ENCODE measurements at regions not wholly inside any gene's neighbourhood (a gene's known extent, or its start where the extent isn't known, plus 50 kb on each side); places are given as distances from the start of the nearest gene placed in this dataset.
"Not testable (repeated sequence)": the region's sequence is repeated elsewhere in the genome, so short reads cannot be mapped to it uniquely, and the experiment has no call there.

DNA sequence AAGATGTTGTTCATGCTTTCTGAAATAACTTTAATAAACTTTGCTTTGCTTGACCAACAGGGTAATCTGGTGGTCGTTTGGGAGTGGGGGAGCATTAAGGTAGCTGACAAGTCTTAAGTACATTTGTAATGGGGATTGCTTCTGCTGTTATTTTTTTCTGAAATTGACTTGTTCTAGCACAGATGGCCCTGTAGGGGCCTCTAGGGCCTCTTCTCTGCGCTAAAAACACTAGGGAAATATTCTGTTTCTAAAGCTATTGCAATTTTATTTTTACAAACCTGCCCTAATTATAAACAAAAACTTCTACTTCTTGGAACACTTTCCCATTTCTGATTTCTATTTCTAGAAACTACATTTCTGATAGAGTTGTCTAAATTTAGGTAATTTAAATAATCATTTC, 191.3 kb upstream of the KCNJ3 start:
- no peak for DNase-seq (ENCODE audit: low spot score)

DNA sequence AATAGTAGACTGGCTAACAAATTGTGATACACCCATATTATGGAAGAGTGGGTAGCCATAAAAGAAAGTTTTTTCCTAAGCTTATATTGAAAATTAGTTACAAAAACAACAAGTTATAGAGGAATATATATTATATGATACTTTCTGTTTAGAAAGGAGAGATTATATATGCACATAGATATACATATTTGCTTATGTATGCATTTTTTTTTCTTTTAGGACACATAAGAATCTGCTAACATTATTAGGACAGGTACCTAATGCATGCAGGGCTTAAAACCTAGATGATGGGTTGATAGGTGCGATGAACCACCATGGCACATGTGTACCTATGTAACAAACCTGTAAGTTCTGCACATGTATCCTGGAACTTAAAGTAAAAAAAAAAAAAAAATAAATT, 179.6 kb upstream of the KCNJ3 start:
- DNase-seq (ENCODE audit: low spot score): no peak

DNA sequence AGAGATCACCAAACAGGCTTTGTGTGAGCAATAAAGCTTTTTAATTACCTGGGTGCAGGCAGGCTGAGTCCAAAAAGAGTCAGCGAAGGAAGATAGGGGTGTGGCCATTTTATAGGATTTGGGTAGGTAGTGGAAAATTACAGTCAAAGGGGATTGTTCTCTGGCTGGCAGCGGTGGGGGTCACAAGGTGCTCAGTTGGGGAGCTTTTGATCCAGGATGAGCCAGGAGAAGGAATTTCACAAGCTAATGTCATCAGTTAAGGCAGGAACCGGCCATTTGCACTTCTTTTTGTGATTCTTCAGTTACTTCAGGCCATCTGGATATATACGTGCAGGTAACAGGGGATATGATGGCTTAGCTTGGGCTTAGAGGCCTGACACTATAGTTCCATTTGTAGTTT, 177.5 kb upstream of the KCNJ3 start:
- not testable (repeated sequence) for DNase-seq (ENCODE audit: low spot score)

DNA sequence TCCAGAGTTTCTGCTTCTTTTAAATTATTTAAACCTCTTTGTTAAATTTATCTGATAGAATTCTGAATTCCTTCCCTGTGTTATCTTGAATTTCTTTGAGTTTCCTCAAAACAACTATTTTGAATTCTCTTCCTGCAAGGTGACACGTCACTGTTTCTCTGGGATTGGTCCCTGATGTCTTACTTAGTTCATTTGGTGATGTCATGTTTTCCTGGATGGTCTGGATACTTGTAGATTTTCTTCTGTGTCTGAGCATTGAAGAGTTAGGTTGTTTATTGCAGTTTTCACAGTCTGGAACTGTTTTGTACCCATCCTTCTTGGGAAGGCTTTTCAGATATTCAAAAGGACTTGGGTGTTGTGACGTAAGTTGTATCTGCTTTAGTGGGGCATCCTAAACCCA, 172.3 kb upstream of the KCNJ3 start:
- no peak for DNase-seq (ENCODE audit: low spot score)

DNA sequence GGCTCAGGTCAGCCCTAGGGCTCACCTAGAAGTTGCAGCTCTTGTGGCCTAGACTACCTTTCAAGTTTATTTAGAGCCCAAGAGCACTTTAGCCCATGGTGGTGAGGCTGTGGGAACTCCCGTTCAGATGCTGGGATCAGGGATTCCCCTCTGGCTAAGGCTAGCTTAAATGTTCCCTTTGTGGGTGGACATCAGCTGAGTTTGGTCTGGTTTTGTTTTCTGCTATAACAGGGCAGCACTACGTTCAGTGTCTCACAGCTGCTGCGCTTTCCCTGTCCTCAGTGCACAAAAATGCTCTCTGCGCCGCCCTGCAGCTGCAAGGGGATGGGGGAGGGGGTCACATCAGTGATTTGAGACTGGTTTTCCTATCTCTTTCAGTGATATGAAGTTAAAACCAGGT, 170.5 kb upstream of the KCNJ3 start:
- DNase-seq (ENCODE audit: low spot score): no peak

DNA sequence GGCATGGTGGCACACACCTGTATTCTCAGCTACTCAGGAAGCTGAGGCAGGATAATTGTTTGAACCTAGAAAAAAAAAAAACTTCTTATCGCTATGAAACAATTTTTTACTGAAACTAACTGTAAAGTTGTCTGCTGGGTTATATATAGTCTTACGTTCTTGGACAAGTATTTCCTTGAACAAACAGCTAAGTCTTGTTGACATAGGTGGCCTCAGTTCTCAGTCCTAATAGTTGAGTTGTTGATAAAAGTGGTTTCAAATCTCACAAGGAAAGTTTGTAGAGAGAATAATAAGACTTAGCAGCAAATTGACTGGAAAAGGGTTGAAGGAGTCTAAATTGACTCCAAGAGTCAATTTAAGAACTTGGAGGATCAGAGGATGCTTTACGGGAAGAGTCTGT, 166.5 kb upstream of the KCNJ3 start:
- DNase-seq (ENCODE audit: low spot score): no peak

DNA sequence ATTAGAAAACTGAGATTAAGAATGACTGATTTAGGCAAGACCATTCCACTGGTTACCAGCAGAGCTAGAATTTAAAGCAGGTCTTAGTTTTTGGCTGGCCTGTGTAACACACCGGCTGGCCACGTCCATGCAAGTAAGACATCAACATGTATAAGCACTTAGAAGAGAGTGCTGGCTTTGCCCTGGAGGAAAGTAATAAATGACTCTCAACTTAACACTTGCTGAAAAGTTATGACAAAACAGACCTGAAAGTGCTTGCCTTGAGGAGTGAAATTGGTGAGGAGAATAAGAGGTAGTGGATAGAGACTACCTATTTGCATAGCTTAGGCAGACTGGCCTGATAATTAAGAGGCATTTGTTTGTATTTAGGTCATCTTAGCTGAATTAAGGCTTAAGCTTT, 165.7 kb upstream of the KCNJ3 start:
- no peak for DNase-seq (ENCODE audit: low spot score)

DNA sequence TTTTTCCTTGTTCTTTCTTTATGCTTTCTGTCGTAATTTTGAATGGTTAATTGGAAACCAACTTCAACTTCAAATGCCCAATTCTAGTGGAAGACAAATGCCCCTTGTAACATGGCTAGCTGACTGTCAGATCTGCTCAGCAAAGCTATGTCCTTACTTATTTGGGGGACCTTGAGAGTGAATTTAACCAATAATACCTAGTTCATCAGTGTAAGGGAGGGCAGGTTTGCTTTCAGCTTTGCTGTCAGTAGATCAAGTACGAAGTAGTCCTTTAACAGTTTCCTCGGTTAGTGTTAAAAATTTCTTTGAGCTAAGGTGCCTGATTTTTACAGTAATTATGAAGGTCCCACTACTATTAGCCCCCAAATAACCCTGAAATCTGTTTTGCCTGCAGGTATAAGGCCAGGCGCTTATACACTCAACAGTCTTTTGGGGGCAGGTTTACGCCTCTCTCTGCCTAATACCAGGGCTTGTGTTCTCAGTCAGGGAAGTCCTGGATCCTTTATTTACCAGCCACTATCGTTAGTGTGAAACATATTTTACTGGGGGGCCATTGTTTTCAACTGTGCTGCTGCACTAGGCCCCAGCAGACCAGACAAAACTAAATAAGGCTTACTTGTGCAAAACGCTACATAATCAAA, 165.1 kb upstream of the KCNJ3 start:
- DNase-seq (ENCODE audit: low spot score): no peak

DNA sequence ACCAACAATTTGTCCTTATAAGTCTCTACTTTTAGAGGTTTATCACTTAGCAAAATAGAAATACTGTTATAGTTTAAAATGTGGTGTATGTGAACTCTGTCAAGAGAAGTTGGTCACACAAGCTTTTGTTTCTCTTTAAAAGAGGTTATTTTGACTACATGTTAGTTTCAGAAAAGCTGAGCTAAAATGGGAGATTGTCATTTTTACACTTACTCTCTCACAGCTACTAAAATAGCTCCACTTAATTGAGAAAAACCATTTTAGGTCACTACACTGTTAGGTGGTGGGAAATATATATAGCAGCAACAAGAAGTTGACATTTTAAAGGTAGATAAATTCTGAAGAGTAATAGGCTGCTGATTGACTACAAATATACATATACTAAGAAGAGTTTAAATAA, 161.5 kb upstream of the KCNJ3 start:
- no peak for DNase-seq (ENCODE audit: low spot score)

DNA sequence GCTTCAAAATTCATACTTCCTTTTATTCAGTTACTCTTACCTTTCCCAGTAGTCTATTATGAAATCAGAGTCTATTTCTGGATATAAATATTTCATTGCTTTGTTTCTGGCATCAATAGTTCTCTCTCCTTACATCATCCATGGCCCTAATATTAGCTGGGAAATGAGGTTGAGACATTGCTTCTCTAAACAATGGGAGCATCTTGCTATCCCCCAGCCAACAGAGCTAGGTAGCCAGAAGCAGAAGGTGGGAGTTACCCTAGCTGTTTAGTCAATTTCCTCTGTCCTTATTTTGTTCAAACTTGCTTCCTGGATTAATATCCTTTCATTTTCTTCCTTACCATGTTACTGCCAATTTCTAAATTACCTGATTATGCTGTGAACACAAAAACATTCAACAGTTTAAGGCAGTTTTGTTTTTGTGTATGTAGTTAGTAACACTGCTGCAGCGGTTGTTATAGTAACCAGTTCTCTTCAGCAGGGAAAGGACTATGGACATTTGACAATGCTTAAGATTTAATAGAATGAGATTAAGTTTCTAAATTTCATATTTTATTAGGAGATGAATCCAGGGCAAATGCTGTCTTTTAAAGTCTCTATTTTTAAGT, 160.5 kb upstream of the KCNJ3 start:
- DNase-seq (ENCODE audit: low spot score): no peak

DNA sequence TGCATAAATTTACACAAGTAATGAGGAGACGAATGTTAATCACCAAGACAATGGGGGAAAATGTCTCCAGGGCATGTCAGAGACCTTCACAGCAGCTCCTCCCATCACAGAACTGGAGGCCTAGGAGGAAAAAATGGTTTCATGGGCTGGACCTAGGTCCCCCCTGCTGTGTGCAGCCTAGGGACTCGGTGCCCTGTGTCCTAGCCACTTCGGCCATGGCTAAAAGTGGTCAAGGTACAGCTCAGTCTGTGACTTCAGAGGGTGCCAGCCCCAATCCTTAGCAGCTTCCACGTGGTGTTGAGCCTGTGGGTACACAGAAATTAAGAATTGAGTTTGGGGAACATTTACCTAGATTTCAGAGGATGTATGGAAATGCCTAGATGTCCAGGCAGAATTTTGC, 152.2 kb upstream of the KCNJ3 start:
- no peak for DNase-seq (ENCODE audit: low spot score)

DNA sequence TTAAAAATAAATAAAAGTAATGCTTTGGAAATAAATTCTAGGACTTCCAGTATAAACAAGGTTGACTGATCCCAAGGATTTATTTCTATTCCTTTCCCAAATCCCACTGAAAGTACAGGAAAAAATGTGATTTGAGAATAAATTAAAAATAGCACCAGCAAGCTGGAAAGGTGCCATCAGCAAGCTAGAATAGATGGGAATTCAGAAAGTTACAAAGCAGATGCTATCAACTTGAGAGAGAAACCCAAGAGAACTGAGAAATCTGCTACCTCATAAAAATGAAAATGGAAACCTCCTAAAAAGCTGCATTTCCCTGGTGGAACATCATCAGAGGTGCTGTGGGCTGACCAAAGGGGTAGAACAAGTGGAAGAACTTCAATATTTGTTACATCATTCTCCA, 148.6 kb upstream of the KCNJ3 start:
- no peak for DNase-seq (ENCODE audit: low spot score)

DNA sequence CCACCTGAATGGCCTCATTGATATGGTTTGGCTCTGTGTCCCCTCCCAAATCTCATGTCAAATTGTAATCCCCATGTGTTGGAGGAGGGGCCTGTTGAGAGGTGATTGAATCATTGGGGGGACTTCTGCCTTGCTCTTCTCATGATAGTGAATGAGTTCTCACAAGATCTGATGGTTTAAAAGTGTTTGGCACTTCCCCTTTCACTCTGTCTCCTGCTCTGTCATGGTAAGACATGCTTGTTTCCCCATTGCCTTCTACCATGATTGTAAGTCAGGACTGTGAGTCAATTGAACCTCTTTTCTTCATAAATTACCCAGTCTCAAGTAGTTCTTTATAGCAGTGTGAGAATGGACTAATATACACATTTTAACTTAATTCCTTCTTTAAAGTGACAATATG, 146.8 kb upstream of the KCNJ3 start:
- DNase-seq (ENCODE audit: low spot score): no peak

DNA sequence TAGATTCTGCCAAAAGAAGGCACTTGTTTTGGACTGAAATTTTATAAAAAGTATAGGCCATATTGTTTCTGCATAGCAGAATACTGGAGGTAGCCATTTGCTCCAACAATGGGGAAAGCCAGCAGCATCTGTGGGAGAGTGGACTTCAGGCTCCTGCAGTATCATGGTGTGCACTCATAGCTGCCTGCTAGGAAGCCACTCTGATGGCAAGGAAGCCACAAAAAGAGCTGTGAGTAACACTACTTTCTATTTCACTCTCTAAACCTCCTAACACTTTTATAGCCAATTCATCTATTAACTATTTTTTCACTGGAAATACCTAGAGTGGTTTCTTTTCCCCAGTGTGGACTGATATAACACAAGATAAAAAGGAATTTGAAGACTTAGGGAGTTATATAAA, 144.4 kb upstream of the KCNJ3 start:
- DNase-seq (ENCODE audit: low spot score): no peak

DNA sequence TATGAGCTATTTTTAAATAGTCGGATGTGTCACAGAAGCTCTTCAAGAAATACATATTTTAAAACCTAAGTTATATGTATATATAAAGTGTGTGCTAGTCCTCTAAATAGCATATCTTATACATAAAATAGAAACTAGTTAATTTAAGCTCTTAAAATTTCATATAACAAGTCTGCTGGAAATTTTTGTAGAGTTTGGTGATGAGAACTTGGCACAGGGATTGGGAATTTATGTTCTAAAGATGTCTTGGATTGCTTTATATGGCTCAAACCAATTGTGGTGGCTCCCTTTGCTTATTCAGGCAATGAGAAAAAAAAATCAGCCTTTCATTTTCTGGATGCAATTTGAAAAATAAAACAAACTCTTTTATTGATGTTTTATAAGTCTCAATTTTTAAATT, 142.8 kb upstream of the KCNJ3 start:
- DNase-seq (ENCODE audit: low spot score): no peak

DNA sequence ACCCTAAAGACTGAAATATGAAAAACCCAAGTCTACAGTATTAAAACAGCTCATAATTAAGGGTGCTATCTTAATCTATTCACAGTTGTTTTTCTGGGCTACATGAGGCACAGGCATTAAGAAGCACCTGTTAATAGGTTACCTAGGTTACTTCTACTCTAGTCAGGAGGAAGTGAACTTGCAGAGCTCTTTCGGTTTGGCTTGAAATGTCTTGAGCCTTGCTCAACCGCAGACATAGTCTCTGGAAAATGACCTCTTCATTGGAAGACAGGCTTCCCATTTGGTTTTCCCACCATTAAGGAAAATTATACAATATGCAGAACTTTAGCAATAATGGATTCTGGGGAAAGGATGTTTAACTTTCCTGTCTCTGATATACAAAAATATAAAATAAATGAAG, 142.3 kb upstream of the KCNJ3 start:
- DNase-seq (ENCODE audit: low spot score): no peak

DNA sequence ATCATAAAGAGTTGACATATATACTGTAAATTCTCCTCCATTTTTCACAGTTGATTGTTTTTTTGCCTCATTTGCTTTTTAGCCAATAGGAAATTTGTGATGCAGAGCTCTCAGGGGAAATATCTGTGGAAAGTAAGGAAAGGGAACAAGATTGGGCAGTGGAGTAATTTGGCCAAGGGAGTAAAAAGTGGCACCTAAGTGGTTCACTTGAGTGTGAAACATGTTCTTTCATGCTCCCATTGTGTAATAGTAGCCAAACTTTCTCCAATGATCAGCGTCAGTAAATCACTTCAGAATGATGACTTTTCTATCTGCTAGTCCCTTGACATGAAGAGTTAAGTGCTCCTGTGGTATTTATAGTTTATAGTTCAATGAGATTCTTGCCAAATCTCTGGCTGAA, 141.9 kb upstream of the KCNJ3 start:
- no peak for DNase-seq (ENCODE audit: low spot score)

DNA sequence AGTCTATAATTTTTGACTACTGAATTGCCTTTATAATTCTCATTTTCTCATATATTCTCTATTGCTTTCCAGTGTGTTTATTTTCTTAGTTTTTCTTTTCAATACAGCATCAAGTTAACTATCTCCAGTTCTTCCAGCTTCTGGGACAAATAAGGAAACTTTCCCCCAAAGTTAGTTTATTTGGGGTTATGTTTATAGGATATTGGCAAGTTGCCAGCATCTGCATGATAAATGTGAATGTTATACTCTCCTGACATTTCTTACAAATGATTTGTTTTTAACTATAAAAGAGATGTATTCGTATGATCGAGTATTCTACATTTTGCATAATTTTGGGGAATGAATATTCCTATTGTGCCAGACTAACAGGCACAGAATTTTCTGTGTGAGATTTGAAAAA, 140.6 kb upstream of the KCNJ3 start:
- no peak for DNase-seq (ENCODE audit: low spot score)

DNA sequence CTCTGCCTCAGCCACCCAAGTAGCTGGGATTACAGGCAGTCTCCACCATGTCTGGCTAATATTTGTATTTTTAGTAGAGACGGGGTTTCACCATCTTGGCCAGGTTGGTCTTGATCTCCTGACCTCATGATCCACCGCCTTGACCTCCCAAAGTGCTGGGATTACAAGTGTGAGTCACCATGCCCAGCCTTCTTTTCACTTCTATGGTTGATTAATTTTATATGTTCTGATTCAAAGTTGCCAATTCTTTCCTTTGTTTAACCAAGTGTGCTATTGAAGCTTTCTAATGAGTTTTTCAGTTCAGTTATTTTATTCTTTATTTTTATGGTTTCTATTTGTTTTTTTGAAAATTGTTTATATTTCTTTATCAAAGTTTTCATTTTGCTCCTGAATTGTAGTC, 133.1 kb upstream of the KCNJ3 start:
- DNase-seq (ENCODE audit: low spot score): no peak

DNA sequence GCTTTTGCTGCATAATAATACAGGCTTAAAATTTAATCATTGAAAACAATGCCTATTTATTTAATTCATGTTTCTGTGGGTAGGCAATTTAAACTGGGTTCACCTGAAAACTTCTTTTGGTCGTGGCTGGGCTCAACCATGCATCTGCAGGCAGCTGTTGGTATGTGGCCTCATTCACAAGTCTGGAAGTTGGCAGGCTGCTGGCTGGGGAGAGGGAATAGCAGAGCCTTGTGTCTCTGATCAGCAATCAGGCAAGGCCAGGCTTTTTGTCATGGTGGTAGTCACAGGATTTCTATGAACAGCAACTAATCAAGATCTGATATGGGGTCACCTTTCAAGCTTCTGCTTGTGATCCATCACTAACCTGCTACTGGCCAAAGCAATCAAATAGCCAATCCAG, 130.1 kb upstream of the KCNJ3 start:
- no peak for DNase-seq (ENCODE audit: low spot score)

DNA sequence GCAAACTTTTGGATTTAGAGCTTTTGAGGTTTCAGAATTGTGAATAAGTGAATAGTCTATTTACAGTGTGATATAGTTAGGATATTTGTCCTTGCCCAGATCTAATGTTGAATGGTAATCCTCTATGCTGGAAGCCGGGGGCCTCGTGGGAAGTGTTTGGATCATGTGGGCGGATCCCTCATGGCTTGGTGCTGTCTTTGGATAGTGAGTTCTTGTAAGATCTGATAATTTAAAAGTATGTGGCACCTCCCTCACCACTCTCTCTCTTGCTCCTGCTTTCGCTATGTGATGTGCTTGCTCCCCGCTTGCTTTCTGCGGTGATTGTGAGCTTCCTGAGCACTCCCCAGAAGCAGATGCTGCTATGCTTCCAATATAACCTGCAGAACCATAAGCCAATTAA, 128.0 kb upstream of the KCNJ3 start:
- DNase-seq (ENCODE audit: low spot score): no peak

DNA sequence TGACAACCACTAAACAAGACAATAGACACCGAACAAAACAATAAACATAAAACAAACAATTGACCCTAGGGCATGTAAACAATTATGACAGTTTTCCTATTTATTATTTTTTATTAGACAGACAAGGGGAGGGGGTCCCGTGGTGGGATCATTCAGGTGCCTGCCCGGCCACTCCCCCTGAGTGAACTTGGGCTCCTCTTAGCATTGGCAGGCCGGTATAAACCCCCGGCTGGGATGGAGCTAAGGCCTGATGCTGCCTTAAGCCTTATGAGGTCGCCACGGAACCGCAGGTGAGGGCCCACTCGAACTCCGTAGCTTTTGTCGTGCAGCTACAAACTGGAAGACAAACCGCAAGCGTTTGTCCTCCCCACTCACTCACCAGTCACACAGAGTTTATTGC, 121.8 kb upstream of the KCNJ3 start:
- DNase-seq (ENCODE audit: low spot score): not testable (repeated sequence)

DNA sequence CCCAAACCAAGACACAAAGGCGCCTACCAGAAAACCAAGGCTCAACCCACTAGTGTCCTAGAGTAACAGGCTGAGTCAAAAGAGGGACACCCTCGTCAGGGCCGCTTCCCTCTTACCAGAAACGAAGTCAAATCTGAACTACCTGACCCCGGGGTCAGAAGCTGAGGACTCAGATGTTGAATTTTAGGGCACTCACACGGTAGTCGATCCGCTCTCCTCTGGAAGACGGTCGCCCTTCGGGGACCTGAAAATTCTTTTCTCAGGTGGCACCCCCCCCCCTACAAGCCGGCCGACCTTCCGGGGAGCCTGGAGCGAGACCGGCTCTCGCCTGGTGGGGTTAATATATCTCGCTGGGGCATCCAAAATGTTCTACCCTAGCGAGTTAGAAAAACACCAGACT, 121.1 kb upstream of the KCNJ3 start:
- DNase-seq (ENCODE audit: low spot score): no peak

DNA sequence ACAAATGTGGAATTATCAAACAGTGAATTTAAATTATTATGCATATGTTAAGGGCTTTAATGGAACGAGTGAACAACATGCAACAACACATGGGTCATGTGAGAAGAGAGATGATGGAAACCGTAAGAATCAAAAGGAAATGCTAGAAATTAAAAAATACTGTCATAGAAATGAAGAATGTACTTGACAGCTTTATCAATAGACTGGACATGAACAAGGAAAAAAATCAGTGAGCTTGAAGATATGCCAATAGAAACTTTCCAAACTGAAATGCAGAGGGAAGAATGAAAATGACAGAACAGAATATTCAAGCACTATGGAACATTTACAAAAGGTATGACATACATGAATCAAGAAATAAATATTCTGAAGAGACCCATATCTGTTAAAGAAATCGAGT, 117.7 kb upstream of the KCNJ3 start:
- no peak for DNase-seq (ENCODE audit: low spot score)

All from HT-29 (cell line).